ENCODE measurements at regions not wholly inside any gene's neighbourhood (a gene's known extent, or its start where the extent isn't known, plus 50 kb on each side); places are given as distances from the start of the nearest gene placed in this dataset.

DNA sequence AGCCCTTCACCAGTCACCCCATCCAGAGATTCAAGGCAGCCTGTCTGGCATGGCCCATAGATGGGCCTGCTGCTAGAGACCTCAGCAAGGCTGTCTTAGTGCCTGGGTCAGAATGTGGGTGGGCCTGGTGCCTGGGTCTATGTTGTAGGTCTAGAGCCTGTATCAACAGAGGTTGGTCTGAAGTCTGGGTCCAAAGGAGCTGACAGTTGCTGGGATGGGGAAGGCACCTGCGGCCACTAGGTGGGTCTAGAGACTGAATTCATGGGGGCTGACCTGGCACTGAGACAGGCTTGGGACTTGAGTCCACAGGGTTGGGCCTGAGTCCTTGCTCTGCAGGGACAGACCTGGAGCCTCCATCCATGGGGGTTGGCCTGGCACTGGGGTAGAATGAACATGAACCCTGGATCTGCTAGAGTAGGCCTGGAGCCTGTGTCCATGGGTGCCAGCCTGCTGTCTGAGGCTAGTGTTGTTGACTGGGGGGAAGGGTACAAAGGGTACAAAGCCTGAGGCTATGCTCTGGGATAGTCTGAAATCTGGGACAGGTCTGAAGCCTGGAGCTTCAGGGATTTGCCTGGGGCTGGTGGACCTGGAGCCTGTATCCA, 516.8 kb downstream of the OLFM4 start:
- Histone ChIP-seq H2AFZ (ENCODE audit: low read length) (peak overlapping the region; percentile 36), H2BK120ac (ENCODE audit: low read depth, low read length, poor library complexity, severe bottlenecking) (no peak overlapping the region), H2BK15ac (ENCODE audit: low read depth, low read length) (0 out of 2 replicates have a peak overlapping the region, but pooled peaks have one; percentile 24), H3K9ac (ENCODE audit: extremely low read depth, insufficient read length, low read length) (no peak overlapping the region), H3K27ac (ENCODE audit: insufficient read length, low read depth, low read length) (no peak overlapping the region), H3K23ac (ENCODE audit: insufficient read length, low read depth, low read length) (no peak overlapping the region), H2BK12ac (ENCODE audit: insufficient read length, low read depth, low read length) (no peak overlapping the region), H3K18ac (ENCODE audit: insufficient read length, low read depth, low read length) (no peak overlapping the region), H2AK5ac (ENCODE audit: insufficient read length, low read length) (no peak overlapping the region), H4K20me1 (ENCODE audit: control insufficient read depth, insufficient read depth, insufficient read length) (no peaks in the 10 kb centered on the region), H3K9me3 (ENCODE audit: control insufficient read depth, low read depth, low read length) (no peaks in the 10 kb centered on the region), H3K14ac (ENCODE audit: insufficient read depth, low read length) (no peak overlapping the region), H3K4me2 (ENCODE audit: insufficient read depth, insufficient read length, low read length) (no peak overlapping the region), H3K56ac (ENCODE audit: insufficient read length, low read depth, low read length) (no peak overlapping the region), H4K8ac (replicated peaks; ENCODE audit: insufficient read length, low read depth, low read length) (no peak overlapping the region), H3K79me1 (ENCODE audit: insufficient read depth, low read depth, low read length, poor library complexity, severe bottlenecking) (no peaks in the 10 kb centered on the region), H3K4ac (ENCODE audit: low read depth, low read length) (no peak overlapping the region), H3K23me2 (ENCODE audit: insufficient read length, low read depth, low read length, poor library complexity, severe bottlenecking) (no peaks in the 10 kb centered on the region), H3K79me2 (ENCODE audit: insufficient read depth, low read length) (no peaks in the 10 kb centered on the region), H3K4me1 (ENCODE audit: insufficient read depth, low read length) (no peaks in the 10 kb centered on the region), H3T11ph (ENCODE audit: low read length) (no peak overlapping the region), H4K91ac (ENCODE audit: insufficient read length, low read depth, low read length) (no peak overlapping the region), H3K27me3 (ENCODE audit: insufficient read depth, low read length) (no peaks in the 10 kb centered on the region), H4K5ac (ENCODE audit: insufficient read length, low read depth, low read length) (no peak overlapping the region), H2BK20ac (ENCODE audit: low read depth, low read length, poor library complexity, severe bottlenecking) (no peak overlapping the region), H2BK5ac (ENCODE audit: insufficient read length, low read length) (no peak overlapping the region)
- Mint-ChIP-seq H3K4me3 (no peak overlapping the region), H3K9me3 (no peaks in the 10 kb centered on the region; a peak in 1 of 5 replicates), H3K27ac (no peak overlapping the region), H3K4me1 (no peaks in the 10 kb centered on the region), H3K36me3 (ENCODE audit: insufficient read depth in 1 of 3, low read depth in 3 of 3) (no peaks in the 10 kb centered on the region), H3K27me3 (ENCODE audit: low read depth) (no peaks in the 10 kb centered on the region)
- DNase-seq = peak; percentile 71
- TF ChIP-seq, protein P1, sequence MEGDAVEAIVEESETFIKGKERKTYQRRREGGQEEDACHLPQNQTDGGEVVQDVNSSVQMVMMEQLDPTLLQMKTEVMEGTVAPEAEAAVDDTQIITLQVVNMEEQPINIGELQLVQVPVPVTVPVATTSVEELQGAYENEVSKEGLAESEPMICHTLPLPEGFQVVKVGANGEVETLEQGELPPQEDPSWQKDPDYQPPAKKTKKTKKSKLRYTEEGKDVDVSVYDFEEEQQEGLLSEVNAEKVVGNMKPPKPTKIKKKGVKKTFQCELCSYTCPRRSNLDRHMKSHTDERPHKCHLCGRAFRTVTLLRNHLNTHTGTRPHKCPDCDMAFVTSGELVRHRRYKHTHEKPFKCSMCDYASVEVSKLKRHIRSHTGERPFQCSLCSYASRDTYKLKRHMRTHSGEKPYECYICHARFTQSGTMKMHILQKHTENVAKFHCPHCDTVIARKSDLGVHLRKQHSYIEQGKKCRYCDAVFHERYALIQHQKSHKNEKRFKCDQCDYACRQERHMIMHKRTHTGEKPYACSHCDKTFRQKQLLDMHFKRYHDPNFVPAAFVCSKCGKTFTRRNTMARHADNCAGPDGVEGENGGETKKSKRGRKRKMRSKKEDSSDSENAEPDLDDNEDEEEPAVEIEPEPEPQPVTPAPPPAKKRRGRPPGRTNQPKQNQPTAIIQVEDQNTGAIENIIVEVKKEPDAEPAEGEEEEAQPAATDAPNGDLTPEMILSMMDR (conservative IDR thresholded peaks at IDR 0.05) = peak; percentile 55
- WGBS (ENCODE audit: extremely low coverage, insufficient read length, low lambda C conversion rate) = no CpG with 5 or more reads among the region's 1 CpG

All from H9 (cell line).